Activated naive CD8-positive, alpha-beta T cell treated with anti-CD3 and anti-CD28 coated beads for 36 hours (primary cell): ENCODE measurements at regions not wholly inside any gene's neighbourhood (a gene's known extent, or its start where the extent isn't known, plus 50 kb on each side); places are given as distances from the start of the nearest gene placed in this dataset.

Experiments
- DNase-seq: peaks from one replicate; pipeline ENCODE4 v3.0.0; 2021
- H3K27ac Mint-ChIP-seq: one replicate; pipeline ENCODE4 v1.8.0; 2022; ENCODE audit warnings: mild to moderate bottlenecking, moderate library complexity, mixed read lengths
- H3K27me3 Mint-ChIP-seq: one replicate; pipeline ENCODE4 v1.8.0; 2022; ENCODE audit warnings: mild to moderate bottlenecking, mixed read lengths
- H3K36me3 Mint-ChIP-seq: one replicate; pipeline ENCODE4 v1.8.0; 2021; ENCODE audit warnings: mild to moderate bottlenecking, mixed read lengths
- H3K4me1 Mint-ChIP-seq: one replicate; pipeline ENCODE4 v1.8.0; 2021; ENCODE audit warnings: mixed read lengths
- H3K4me3 Mint-ChIP-seq: one replicate; pipeline ENCODE4 v1.8.0; 2022; ENCODE audit warnings: mild to moderate bottlenecking, moderate library complexity, mixed read lengths
- H3K9me3 Mint-ChIP-seq: one replicate; pipeline ENCODE4 v1.8.0; 2022; ENCODE audit warnings: mixed read lengths

GRCh38 chr16:62717026-62717425 lies 680.8 kb upstream of the CDH8 start:
- Mint-ChIP-seq H3K36me3 (no peaks in the 10 kb centered on the region), H3K27me3 (no peaks in the 10 kb centered on the region), H3K27ac (no peak overlapping the region), H3K4me1 (no peaks in the 10 kb centered on the region), H3K4me3 (no peak overlapping the region), H3K9me3 (peaks cover 26% of the 10 kb centered on the region)
- DNase-seq = no peak

- H3K36me3 Mint-ChIP-seq = no peaks in the 10 kb centered on the region
- DNase-seq = no peak
- H3K27me3 Mint-ChIP-seq = no peaks in the 10 kb centered on the region
- no peaks in the 10 kb centered on the region for H3K4me1 Mint-ChIP-seq
- H3K27ac Mint-ChIP-seq = no peak overlapping the region
- H3K9me3 Mint-ChIP-seq = peaks cover 23% of the 10 kb centered on the region
- H3K4me3 Mint-ChIP-seq = no peak overlapping the region
Observed at GRCh38 chr16:62715701-62716100, 679.5 kb upstream of the CDH8 start.

GRCh38 chr16:62712566-62712965 lies 676.3 kb upstream of the CDH8 start:
- DNase-seq = no peak
- H3K36me3 Mint-ChIP-seq = no peaks in the 10 kb centered on the region
- no peak overlapping the region for H3K27ac Mint-ChIP-seq
- H3K4me3 Mint-ChIP-seq = no peak overlapping the region
- H3K9me3 Mint-ChIP-seq = peaks cover 19% of the 10 kb centered on the region
- no peaks in the 10 kb centered on the region for H3K4me1 Mint-ChIP-seq
- no peaks in the 10 kb centered on the region for H3K27me3 Mint-ChIP-seq

- H3K4me3 Mint-ChIP-seq = no peak overlapping the region
- H3K27ac Mint-ChIP-seq = no peak overlapping the region
- H3K4me1 Mint-ChIP-seq = no peaks in the 10 kb centered on the region
- peaks cover 15% of the 10 kb centered on the region for H3K9me3 Mint-ChIP-seq
- H3K36me3 Mint-ChIP-seq = no peaks in the 10 kb centered on the region
- no peaks in the 10 kb centered on the region for H3K27me3 Mint-ChIP-seq
- DNase-seq = no peak
Observed at GRCh38 chr16:62711797-62712196, 675.6 kb upstream of the CDH8 start.

GRCh38 chr16:62709794-62710193 lies 673.6 kb upstream of the CDH8 start:
- DNase-seq = no peak
- Mint-ChIP-seq H3K9me3 (peaks cover 10% of the 10 kb centered on the region), H3K4me1 (no peaks in the 10 kb centered on the region), H3K27me3 (no peaks in the 10 kb centered on the region), H3K4me3 (no peak overlapping the region), H3K36me3 (no peaks in the 10 kb centered on the region), H3K27ac (no peak overlapping the region)

GRCh38 chr16:62701426-62701825 lies 665.2 kb upstream of the CDH8 start:
- no peak for DNase-seq
- Mint-ChIP-seq H3K27me3 (no peaks in the 10 kb centered on the region), H3K4me1 (no peaks in the 10 kb centered on the region)

GRCh38 chr16:62700426-62701294 lies 664.4 kb upstream of the CDH8 start:
- Mint-ChIP-seq H3K27me3 (no peaks in the 10 kb centered on the region), H3K9me3 (peaks cover 15% of the 10 kb centered on the region), H3K4me3 (no peak overlapping the region), H3K27ac (no peak overlapping the region), H3K36me3 (no peaks in the 10 kb centered on the region), H3K4me1 (no peaks in the 10 kb centered on the region)
- no peak for DNase-seq

More at GRCh38 chr16:62701426-62701825, 665.2 kb upstream of the CDH8 start:
- Mint-ChIP-seq H3K36me3 (no peaks in the 10 kb centered on the region), H3K4me3 (no peak overlapping the region), H3K9me3 (peaks cover 12% of the 10 kb centered on the region), H3K27ac (no peak overlapping the region)

- Mint-ChIP-seq H3K27me3 (no peaks in the 10 kb centered on the region), H3K27ac (no peak overlapping the region), H3K4me3 (no peak overlapping the region), H3K4me1 (no peaks in the 10 kb centered on the region), H3K9me3 (peaks cover 32% of the 10 kb centered on the region), H3K36me3 (no peaks in the 10 kb centered on the region)
- DNase-seq = no peak
Observed at GRCh38 chr16:62692685-62693084, 656.4 kb upstream of the CDH8 start.

GRCh38 chr16:62681819-62682218 lies 645.6 kb upstream of the CDH8 start:
- Mint-ChIP-seq H3K9me3 (peaks cover 22% of the 10 kb centered on the region), H3K4me3 (no peak overlapping the region), H3K27me3 (no peaks in the 10 kb centered on the region), H3K36me3 (no peaks in the 10 kb centered on the region), H3K27ac (no peak overlapping the region), H3K4me1 (no peaks in the 10 kb centered on the region)
- no peak for DNase-seq

- no peaks in the 10 kb centered on the region for H3K4me1 Mint-ChIP-seq
- no peak overlapping the region for H3K4me3 Mint-ChIP-seq
- no peaks in the 10 kb centered on the region for H3K27me3 Mint-ChIP-seq
- DNase-seq = no peak
- H3K9me3 Mint-ChIP-seq = peaks cover 25% of the 10 kb centered on the region
- H3K36me3 Mint-ChIP-seq = no peaks in the 10 kb centered on the region
- no peak overlapping the region for H3K27ac Mint-ChIP-seq
Observed at GRCh38 chr16:62678796-62679195, 642.6 kb upstream of the CDH8 start.

GRCh38 chr16:62676306-62676705 lies 640.1 kb upstream of the CDH8 start:
- H3K9me3 Mint-ChIP-seq = peaks cover 24% of the 10 kb centered on the region
- H3K36me3 Mint-ChIP-seq = no peaks in the 10 kb centered on the region

GRCh38 chr16:62665269-62665668 lies 629.0 kb upstream of the CDH8 start:
- no peaks in the 10 kb centered on the region for H3K4me1 Mint-ChIP-seq
- H3K9me3 Mint-ChIP-seq = peaks cover 22% of the 10 kb centered on the region
- no peak for DNase-seq
- H3K4me3 Mint-ChIP-seq = no peak overlapping the region
- H3K36me3 Mint-ChIP-seq = no peaks in the 10 kb centered on the region
- H3K27me3 Mint-ChIP-seq = no peaks in the 10 kb centered on the region
- H3K27ac Mint-ChIP-seq = no peak overlapping the region

More at GRCh38 chr16:62676306-62676705, 640.1 kb upstream of the CDH8 start:
- no peaks in the 10 kb centered on the region for H3K4me1 Mint-ChIP-seq
- DNase-seq = no peak
- H3K27ac Mint-ChIP-seq = no peak overlapping the region
- no peak overlapping the region for H3K4me3 Mint-ChIP-seq
- H3K27me3 Mint-ChIP-seq = no peaks in the 10 kb centered on the region

GRCh38 chr16:62664566-62664965 lies 628.3 kb upstream of the CDH8 start:
- no peak for DNase-seq
- Mint-ChIP-seq H3K4me3 (no peak overlapping the region), H3K4me1 (no peaks in the 10 kb centered on the region), H3K36me3 (no peaks in the 10 kb centered on the region), H3K9me3 (peaks cover 16% of the 10 kb centered on the region), H3K27me3 (no peaks in the 10 kb centered on the region), H3K27ac (no peak overlapping the region)

- H3K27me3 Mint-ChIP-seq = no peaks in the 10 kb centered on the region
- H3K9me3 Mint-ChIP-seq = peaks cover 12% of the 10 kb centered on the region
- no peak for DNase-seq
- H3K36me3 Mint-ChIP-seq = no peaks in the 10 kb centered on the region
- no peak overlapping the region for H3K4me3 Mint-ChIP-seq
- no peak overlapping the region for H3K27ac Mint-ChIP-seq
- H3K4me1 Mint-ChIP-seq = no peaks in the 10 kb centered on the region
Observed at GRCh38 chr16:62661435-62661834, 625.2 kb upstream of the CDH8 start.

- Mint-ChIP-seq H3K36me3 (no peaks in the 10 kb centered on the region), H3K9me3 (peaks cover 6% of the 10 kb centered on the region), H3K27me3 (no peaks in the 10 kb centered on the region), H3K4me1 (no peaks in the 10 kb centered on the region), H3K4me3 (no peak overlapping the region), H3K27ac (no peak overlapping the region)
- no peak for DNase-seq
Observed at GRCh38 chr16:62657116-62657515, 620.9 kb upstream of the CDH8 start.

- no peak for DNase-seq
- H3K27me3 Mint-ChIP-seq = no peaks in the 10 kb centered on the region
- peaks cover 7% of the 10 kb centered on the region for H3K9me3 Mint-ChIP-seq
- no peak overlapping the region for H3K4me3 Mint-ChIP-seq
- no peak overlapping the region for H3K27ac Mint-ChIP-seq
- H3K4me1 Mint-ChIP-seq = no peaks in the 10 kb centered on the region
- H3K36me3 Mint-ChIP-seq = no peaks in the 10 kb centered on the region
Observed at GRCh38 chr16:62652441-62653120, 616.3 kb upstream of the CDH8 start.
